ENCODE measurements at regions not wholly inside any gene's neighbourhood (a gene's known extent, or its start where the extent isn't known, plus 50 kb on each side); places are given as distances from the start of the nearest gene placed in this dataset.

DNA sequence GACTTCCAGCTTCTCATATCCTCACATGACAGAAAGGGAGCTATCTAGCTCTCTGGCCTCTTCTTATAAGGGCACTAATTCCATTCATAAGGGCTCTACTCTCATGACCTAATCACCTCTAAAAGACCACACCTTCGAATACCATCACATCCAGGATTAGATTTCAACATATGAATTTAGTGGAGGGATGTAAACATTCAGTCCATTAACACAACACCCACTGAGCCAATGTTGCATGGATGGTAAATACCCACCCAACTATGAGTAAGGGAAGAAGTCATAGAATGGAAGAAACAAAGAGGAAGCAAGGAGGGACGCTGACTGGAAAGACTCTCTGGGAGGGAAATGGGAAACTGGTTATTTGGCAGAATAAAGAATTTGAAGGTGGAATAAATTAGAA is 112.6 kb upstream of the CCDC112 start:
- Histone ChIP-seq H3K4me1 (ENCODE audit: control insufficient read depth, insufficient read depth, low read length) (peaks cover 3% of the 10 kb centered on the region), H3K9ac (ENCODE audit: low read length in 2 of 2) (no peak overlapping the region), H3K36me3 (ENCODE audit: control insufficient read depth in 2 of 2, insufficient read depth in 2 of 2, low read length in 2 of 2) (no peaks in the 10 kb centered on the region), H3K27me3 (ENCODE audit: control insufficient read depth in 1 of 2, insufficient read depth in 2 of 2, low read length in 2 of 2) (peaks cover 0 to 2% of the 10 kb centered on the region in 2 donors), H3K4me3 (ENCODE audit: low read length in 2 of 2) (no peak overlapping the region), H3K9me3 (ENCODE audit: control insufficient read depth in 2 of 2, low read length in 2 of 2) (no peaks in the 10 kb centered on the region), H3K27ac (ENCODE audit: low read length) (no peak overlapping the region)

DNA sequence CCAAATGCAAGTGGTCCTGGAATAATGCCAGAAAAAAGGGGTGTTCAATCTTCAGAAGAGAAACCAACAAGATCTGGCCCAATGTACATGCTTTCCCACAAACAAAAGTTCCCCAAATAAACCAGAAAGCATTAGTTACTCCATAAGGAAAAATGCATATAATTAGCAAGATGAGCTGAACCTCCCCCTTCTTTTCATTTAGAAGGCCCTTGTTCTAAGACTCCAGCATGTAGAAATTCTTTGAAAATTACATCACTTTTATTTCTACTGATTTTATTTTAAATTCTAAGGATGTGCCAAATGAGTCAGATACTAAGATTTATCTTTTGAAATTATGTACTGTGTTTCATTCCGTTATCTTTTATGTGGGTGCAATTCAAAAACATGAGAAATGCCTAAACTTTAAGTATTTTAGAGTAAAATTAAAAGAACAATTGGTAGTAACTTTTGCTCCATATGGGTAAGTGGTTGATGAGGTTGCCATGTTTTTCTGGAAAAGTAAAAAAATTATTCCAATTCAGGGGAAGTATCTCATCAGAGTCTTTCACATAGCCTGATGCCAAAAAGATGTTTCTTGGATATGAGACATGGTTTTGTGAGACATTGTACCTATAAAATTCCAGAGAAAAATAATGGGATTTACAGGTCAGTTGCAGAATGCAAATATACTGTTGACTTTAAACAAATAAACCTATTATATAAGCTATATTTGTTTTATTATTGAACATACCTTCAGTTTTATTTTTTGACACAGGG is 106.5 kb upstream of the CCDC112 start:
- Histone ChIP-seq H3K4me3 (ENCODE audit: low read length in 2 of 2) (no peak overlapping the region), H3K9ac (ENCODE audit: low read length in 2 of 2) (no peak overlapping the region), H3K36me3 (ENCODE audit: control insufficient read depth in 2 of 2, insufficient read depth in 2 of 2, low read length in 2 of 2) (no peaks in the 10 kb centered on the region), H3K27ac (ENCODE audit: low read length) (no peak overlapping the region), H3K27me3 (ENCODE audit: control insufficient read depth in 1 of 2, insufficient read depth in 2 of 2, low read length in 2 of 2) (peaks cover 0 to 2% of the 10 kb centered on the region in 2 donors), H3K9me3 (ENCODE audit: control insufficient read depth in 2 of 2, low read length in 2 of 2) (no peaks in the 10 kb centered on the region), H3K4me1 (ENCODE audit: control insufficient read depth, insufficient read depth, low read length) (no peaks in the 10 kb centered on the region)

DNA sequence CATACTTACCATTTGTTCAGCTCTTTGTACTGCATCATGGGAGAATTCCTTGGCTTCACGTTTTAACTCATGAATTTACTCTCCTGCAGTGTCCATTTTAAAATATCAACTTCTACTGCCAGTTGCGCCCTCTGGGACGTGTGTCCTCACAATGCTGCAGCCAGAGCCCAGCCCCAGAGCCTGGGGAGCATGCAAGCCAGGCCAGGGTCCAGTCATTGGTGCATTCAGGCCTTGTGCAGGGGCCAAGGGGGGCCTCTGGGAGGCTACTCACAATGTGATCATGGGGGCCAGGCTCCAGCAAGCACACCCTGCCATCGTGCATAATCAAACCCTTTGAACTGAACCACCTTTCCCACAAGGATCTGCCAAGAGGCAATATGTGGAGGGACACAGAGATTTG is 105.6 kb upstream of the CCDC112 start:
- no peaks in the 10 kb centered on the region for H3K36me3 ChIP-seq (ENCODE audit: control insufficient read depth in 2 of 2, insufficient read depth in 2 of 2, low read length in 2 of 2)
- H3K4me1 ChIP-seq (ENCODE audit: control insufficient read depth, insufficient read depth, low read length) = no peaks in the 10 kb centered on the region
- no peak overlapping the region for H3K27ac ChIP-seq (ENCODE audit: low read length)
- no peaks in the 10 kb centered on the region for H3K9me3 ChIP-seq (ENCODE audit: control insufficient read depth in 2 of 2, low read length in 2 of 2)
- H3K27me3 ChIP-seq (ENCODE audit: control insufficient read depth in 1 of 2, insufficient read depth in 2 of 2, low read length in 2 of 2) = peaks cover 0 to under 1% of the 10 kb centered on the region in 2 donors
- H3K4me3 ChIP-seq (ENCODE audit: low read length in 2 of 2) = no peak overlapping the region
- no peak overlapping the region for H3K9ac ChIP-seq (ENCODE audit: low read length in 2 of 2)

DNA sequence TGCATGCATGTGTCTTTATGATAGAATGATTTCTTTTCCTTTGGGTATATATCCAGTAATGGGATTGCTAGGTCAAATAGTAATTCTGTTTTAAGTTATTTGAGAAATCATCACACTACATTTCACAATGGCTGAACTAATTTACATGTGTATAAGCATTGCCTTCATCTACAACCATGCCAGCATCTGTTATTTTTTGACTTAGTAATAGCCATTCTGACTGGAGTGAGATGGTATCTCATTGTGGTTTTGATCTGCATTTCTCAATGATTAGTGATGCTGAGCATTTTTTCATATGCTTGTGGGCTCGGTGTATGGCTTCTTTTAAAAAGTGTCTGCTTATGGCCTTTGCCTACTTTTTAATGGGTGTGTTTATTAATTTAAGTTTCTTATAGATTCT is 102.3 kb upstream of the CCDC112 start:
- H3K36me3 ChIP-seq (ENCODE audit: control insufficient read depth in 2 of 2, insufficient read depth in 2 of 2, low read length in 2 of 2) = no peaks in the 10 kb centered on the region
- no peaks in the 10 kb centered on the region for H3K27me3 ChIP-seq (ENCODE audit: control insufficient read depth in 1 of 2, insufficient read depth in 2 of 2, low read length in 2 of 2)
- H3K9ac ChIP-seq (ENCODE audit: low read length in 2 of 2) = no peak overlapping the region
- H3K4me3 ChIP-seq (ENCODE audit: low read length in 2 of 2) = no peak overlapping the region
- no peaks in the 10 kb centered on the region for H3K4me1 ChIP-seq (ENCODE audit: control insufficient read depth, insufficient read depth, low read length)
- no peak overlapping the region for H3K27ac ChIP-seq (ENCODE audit: low read length)
- no peaks in the 10 kb centered on the region for H3K9me3 ChIP-seq (ENCODE audit: control insufficient read depth in 2 of 2, low read length in 2 of 2)

DNA sequence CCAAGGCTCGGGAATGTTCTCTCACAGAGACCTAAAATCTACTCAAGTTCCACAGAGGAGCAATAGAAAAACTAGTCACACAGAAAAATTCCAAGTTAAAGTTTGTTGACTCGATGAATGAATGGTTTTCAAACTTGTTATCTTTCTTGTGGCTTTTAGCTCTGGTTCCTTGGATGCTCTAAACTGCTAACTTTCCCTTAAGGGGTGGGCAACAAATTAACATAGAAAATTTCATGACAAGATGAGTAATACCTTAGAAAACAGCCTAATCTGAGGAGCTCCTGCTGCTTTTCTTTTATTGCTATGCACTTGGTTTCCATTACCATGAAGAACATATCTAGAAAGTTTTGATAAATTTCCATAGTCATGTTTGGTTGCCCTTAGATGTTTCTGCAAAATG is 100.2 kb upstream of the CCDC112 start:
- H3K9me3 ChIP-seq (ENCODE audit: control insufficient read depth in 2 of 2, low read length in 2 of 2) = no peaks in the 10 kb centered on the region
- H3K27ac ChIP-seq (ENCODE audit: low read length) = no peak overlapping the region
- no peak overlapping the region for H3K4me3 ChIP-seq (ENCODE audit: low read length in 2 of 2)
- no peaks in the 10 kb centered on the region for H3K4me1 ChIP-seq (ENCODE audit: control insufficient read depth, insufficient read depth, low read length)
- no peak overlapping the region for H3K9ac ChIP-seq (ENCODE audit: low read length in 2 of 2)
- no peaks in the 10 kb centered on the region for H3K36me3 ChIP-seq (ENCODE audit: control insufficient read depth in 2 of 2, insufficient read depth in 2 of 2, low read length in 2 of 2)
- H3K27me3 ChIP-seq (ENCODE audit: control insufficient read depth in 1 of 2, insufficient read depth in 2 of 2, low read length in 2 of 2) = no peaks in the 10 kb centered on the region

DNA sequence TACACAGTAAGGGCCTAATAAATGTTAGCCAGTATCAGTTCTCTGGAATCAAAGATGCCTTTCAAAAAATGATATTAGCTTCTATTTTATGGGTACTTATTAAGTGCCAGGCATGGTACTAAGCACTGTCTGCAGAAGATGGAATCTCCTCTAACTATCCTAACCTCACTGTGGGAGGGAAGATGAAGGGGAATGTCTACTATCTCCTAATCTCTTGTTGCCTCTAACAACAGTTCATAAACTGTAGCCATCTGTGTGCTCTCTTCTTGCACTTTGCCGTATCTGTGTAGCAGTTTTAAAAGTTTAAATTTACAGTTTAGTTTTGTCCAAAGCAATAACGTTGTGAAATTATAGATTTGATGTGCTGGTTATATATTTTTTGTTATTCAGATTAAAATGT is 99.6 kb upstream of the CCDC112 start:
- no peaks in the 10 kb centered on the region for H3K36me3 ChIP-seq (ENCODE audit: control insufficient read depth in 2 of 2, insufficient read depth in 2 of 2, low read length in 2 of 2)
- H3K9me3 ChIP-seq (ENCODE audit: control insufficient read depth in 2 of 2, low read length in 2 of 2) = no peaks in the 10 kb centered on the region
- no peaks in the 10 kb centered on the region for H3K4me1 ChIP-seq (ENCODE audit: control insufficient read depth, insufficient read depth, low read length)
- no peaks in the 10 kb centered on the region for H3K27me3 ChIP-seq (ENCODE audit: control insufficient read depth in 1 of 2, insufficient read depth in 2 of 2, low read length in 2 of 2)
- no peak overlapping the region for H3K4me3 ChIP-seq (ENCODE audit: low read length in 2 of 2)
- H3K9ac ChIP-seq (ENCODE audit: low read length in 2 of 2) = no peak overlapping the region
- H3K27ac ChIP-seq (ENCODE audit: low read length) = no peak overlapping the region

DNA sequence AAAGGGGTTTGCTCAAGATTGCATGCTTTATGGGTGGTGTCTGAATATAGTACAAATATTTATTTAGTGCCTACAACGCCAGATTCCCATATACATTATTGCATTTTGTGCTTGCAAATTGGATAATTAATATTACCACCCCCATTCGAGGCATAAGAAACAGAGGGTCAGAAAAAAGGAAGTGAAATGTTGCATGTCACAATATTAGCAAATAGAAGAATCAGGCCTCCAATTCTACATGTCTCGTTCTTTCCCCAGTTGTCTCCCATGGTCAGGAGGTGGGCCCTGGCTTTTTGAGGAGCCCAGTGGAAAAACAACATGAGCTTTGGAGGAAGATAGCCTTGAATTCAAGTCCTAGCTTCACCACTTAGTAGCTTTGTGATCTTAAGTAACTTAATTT is 98.1 kb upstream of the CCDC112 start:
- Histone ChIP-seq H3K36me3 (ENCODE audit: control insufficient read depth in 2 of 2, insufficient read depth in 2 of 2, low read length in 2 of 2) (no peaks in the 10 kb centered on the region), H3K4me1 (ENCODE audit: control insufficient read depth, insufficient read depth, low read length) (peaks cover 3% of the 10 kb centered on the region), H3K9ac (ENCODE audit: low read length in 2 of 2) (no peak overlapping the region), H3K4me3 (ENCODE audit: low read length in 2 of 2) (no peak overlapping the region), H3K27me3 (ENCODE audit: control insufficient read depth in 1 of 2, insufficient read depth in 2 of 2, low read length in 2 of 2) (no peaks in the 10 kb centered on the region), H3K27ac (ENCODE audit: low read length) (no peak overlapping the region), H3K9me3 (ENCODE audit: control insufficient read depth in 2 of 2, low read length in 2 of 2) (no peaks in the 10 kb centered on the region)

DNA sequence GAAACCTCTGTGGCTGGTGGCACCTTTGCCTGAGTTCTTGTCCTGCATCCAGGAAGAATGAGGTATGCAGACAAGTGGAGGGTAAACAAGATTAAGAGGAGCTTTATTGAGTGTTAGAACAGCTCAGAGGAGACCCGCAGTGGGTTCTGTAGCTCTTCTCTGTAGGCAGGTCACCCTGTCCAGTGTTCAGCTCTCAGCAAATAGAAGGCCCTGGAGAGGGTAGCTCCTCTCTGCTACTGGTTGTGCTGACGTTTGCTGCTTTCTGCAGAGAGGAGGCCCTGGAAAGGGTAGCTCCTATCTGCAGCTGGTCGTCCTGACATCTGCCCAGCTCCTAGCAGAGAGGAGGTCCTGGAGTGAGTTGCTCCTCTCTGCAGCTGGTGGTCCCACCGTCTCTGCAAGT is 96.8 kb upstream of the CCDC112 start:
- Histone ChIP-seq H3K9ac (ENCODE audit: low read length in 2 of 2) (no peak overlapping the region), H3K27me3 (ENCODE audit: control insufficient read depth in 1 of 2, insufficient read depth in 2 of 2, low read length in 2 of 2) (no peaks in the 10 kb centered on the region), H3K27ac (ENCODE audit: low read length) (no peak overlapping the region), H3K4me3 (ENCODE audit: low read length in 2 of 2) (no peak overlapping the region), H3K4me1 (ENCODE audit: control insufficient read depth, insufficient read depth, low read length) (peaks cover 5% of the 10 kb centered on the region), H3K36me3 (ENCODE audit: control insufficient read depth in 2 of 2, insufficient read depth in 2 of 2, low read length in 2 of 2) (no peaks in the 10 kb centered on the region), H3K9me3 (ENCODE audit: control insufficient read depth in 2 of 2, low read length in 2 of 2) (no peaks in the 10 kb centered on the region)

DNA sequence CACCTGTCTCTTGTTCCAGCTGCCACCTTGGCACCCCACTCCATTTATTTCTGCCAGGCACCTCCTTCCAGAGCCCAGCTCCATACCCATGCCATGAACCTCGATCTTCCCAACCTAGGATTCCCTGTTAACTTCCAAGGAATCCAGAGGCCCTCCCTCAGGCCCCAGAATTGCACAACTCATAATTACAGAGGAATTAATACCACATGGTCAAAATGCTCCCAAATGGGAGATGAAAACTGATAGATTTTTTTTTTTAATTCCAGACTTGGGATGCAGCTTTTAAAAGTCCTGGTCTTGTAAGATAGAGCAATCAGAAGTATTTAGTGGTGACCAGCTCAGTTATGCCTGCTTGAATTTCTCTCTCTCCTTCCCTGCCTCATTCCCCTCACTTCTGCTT is 96.2 kb upstream of the CCDC112 start:
- H3K9me3 ChIP-seq (ENCODE audit: control insufficient read depth in 2 of 2, low read length in 2 of 2) = no peaks in the 10 kb centered on the region
- H3K27ac ChIP-seq (ENCODE audit: low read length) = no peak overlapping the region
- peaks cover 5% of the 10 kb centered on the region for H3K4me1 ChIP-seq (ENCODE audit: control insufficient read depth, insufficient read depth, low read length)
- no peak overlapping the region for H3K4me3 ChIP-seq (ENCODE audit: low read length in 2 of 2)
- H3K9ac ChIP-seq (ENCODE audit: low read length in 2 of 2) = no peak overlapping the region
- H3K27me3 ChIP-seq (ENCODE audit: control insufficient read depth in 1 of 2, insufficient read depth in 2 of 2, low read length in 2 of 2) = no peaks in the 10 kb centered on the region
- no peaks in the 10 kb centered on the region for H3K36me3 ChIP-seq (ENCODE audit: control insufficient read depth in 2 of 2, insufficient read depth in 2 of 2, low read length in 2 of 2)

DNA sequence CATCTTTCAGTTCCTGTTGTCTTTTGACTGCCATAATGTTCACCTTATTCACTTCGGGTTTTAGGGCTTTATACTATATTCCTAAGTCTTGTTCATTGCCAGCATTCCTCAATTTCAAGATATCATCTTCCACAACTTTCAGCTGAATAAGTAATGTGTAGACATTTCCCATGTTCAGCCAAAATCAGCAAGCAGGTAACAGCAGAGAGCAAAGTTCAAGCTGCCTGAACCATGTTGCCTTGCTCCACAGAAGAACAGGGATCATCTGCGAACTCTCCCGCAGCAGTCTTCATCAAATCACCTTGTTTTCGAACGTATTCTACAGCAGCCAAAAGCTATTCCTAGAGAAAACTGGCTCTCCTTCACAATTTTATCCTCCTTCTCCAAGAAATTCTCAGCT is 95.3 kb upstream of the CCDC112 start:
- H3K27ac ChIP-seq (ENCODE audit: low read length) = no peak overlapping the region
- H3K4me3 ChIP-seq (ENCODE audit: low read length in 2 of 2) = no peak overlapping the region
- no peaks in the 10 kb centered on the region for H3K36me3 ChIP-seq (ENCODE audit: control insufficient read depth in 2 of 2, insufficient read depth in 2 of 2, low read length in 2 of 2)
- H3K27me3 ChIP-seq (ENCODE audit: control insufficient read depth in 1 of 2, insufficient read depth in 2 of 2, low read length in 2 of 2) = no peaks in the 10 kb centered on the region
- no peaks in the 10 kb centered on the region for H3K9me3 ChIP-seq (ENCODE audit: control insufficient read depth in 2 of 2, low read length in 2 of 2)
- H3K4me1 ChIP-seq (ENCODE audit: control insufficient read depth, insufficient read depth, low read length) = peaks cover 5% of the 10 kb centered on the region
- H3K9ac ChIP-seq (ENCODE audit: low read length in 2 of 2) = no peak overlapping the region

DNA sequence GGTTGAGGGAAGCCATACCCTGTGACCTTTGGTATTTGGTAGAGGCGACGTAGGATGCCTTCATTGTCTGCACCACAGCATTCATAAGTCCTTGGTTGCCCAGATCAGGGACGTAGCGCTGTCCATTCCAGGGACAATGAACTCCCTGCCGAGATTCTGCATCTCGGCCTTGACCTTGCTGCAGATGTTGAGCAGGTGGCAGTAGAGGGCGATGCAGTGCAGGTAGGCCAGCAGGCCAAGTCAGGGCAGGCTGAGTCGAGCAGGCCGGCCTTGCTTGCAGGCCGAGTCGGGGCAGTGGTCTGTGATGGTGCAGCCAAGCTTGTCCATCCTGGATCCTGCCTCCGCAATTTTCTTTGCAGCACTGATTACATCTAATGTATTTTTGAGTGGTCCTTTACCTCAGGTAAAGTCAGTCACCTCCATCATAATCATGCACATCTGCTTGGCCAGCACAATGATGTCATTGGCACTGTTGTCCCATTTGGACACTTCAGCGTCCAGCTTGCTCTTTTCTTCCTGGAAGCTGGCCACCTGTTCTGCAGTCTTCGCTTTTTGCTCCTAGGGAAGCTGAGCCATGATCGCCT is 93.4 kb upstream of the CCDC112 start:
- no peaks in the 10 kb centered on the region for H3K36me3 ChIP-seq (ENCODE audit: control insufficient read depth in 2 of 2, insufficient read depth in 2 of 2, low read length in 2 of 2)
- no peaks in the 10 kb centered on the region for H3K9me3 ChIP-seq (ENCODE audit: control insufficient read depth in 2 of 2, low read length in 2 of 2)
- H3K9ac ChIP-seq (ENCODE audit: low read length in 2 of 2) = no peak overlapping the region
- peaks cover 5% of the 10 kb centered on the region for H3K4me1 ChIP-seq (ENCODE audit: control insufficient read depth, insufficient read depth, low read length)
- no peak overlapping the region for H3K27ac ChIP-seq (ENCODE audit: low read length)
- H3K4me3 ChIP-seq (ENCODE audit: low read length in 2 of 2) = no peak overlapping the region
- H3K27me3 ChIP-seq (ENCODE audit: control insufficient read depth in 1 of 2, insufficient read depth in 2 of 2, low read length in 2 of 2) = no peaks in the 10 kb centered on the region

All from stomach smooth muscle (tissue), 2 donors.